HG03469 (cell line): ENCODE measurements at regions not wholly inside any gene's neighbourhood (a gene's known extent, or its start where the extent isn't known, plus 50 kb on each side); places are given as distances from the start of the nearest gene placed in this dataset.
A peak's percentile ranks its signal among the peaks of the same experiment; 100 is the strongest.

Experiments used
- ATAC-seq: cut with Tn5 transposase; IDR thresholded peaks from one replicate; pipeline ENCODE4 v1.9.1; 2021; ENCODE audit warnings: mild to moderate bottlenecking, moderate library complexity, moderate number of reproducible peaks; ENCODE audit not compliant: unreplicated experiment

DNA sequence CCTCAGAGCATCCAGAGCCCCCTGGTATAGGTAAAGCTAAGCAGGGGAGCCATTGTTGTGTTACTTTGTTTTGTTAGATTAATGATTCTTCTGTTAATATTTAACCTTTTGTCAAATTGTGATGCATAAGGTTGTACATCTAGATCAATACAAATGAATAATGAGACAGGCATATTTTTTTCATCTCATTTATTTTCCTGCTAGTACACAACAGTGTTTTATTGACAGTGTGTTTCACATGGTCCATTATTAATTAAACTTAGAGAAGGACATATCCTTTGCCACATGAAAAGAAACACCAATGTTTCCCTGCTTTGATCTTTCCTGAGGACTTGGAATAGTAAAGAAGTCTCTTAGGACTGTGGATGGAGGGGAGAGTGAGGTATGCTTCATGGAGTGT lies 543.6 kb upstream of the CFAP20DC start:
- no peak for ATAC-seq

DNA sequence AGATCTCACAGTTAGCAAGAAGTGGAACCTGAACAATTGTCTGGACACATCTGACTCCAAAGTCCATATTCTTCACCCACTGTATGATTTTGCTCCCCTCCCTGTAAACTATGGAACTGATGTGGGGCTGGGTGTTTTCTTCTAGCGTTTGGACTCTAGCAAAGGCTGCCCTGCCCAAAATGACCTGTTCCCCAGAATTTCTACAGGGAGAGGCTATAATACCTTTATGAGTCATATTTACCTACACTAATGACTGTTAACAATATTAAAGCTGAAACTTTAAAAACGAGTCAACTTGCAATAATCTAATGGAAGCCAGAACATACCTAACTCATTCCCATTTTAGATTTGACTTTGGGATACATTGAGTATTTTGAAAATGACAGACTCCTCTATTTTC lies 531.2 kb upstream of the CFAP20DC start:
- ATAC-seq = no peak

DNA sequence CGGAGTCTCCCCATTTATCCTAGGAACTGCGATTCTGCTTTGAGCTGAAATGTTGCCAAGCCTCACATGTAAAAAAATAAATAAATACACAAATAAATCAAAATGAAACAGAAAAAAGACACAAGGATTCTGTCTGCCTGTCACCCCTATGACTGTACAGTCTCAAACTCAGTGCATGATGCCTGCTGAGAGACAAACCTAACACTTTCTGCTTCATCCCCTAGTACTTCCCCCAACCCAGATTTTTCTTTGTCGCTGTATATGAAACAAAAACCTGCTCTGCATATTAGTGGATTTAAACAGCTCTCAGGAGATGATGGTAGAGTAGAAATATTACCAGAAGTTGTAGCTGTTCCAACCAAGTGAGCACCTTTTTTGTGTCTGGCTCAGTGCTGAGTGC lies 530.7 kb upstream of the CFAP20DC start:
- ATAC-seq = no peak

DNA sequence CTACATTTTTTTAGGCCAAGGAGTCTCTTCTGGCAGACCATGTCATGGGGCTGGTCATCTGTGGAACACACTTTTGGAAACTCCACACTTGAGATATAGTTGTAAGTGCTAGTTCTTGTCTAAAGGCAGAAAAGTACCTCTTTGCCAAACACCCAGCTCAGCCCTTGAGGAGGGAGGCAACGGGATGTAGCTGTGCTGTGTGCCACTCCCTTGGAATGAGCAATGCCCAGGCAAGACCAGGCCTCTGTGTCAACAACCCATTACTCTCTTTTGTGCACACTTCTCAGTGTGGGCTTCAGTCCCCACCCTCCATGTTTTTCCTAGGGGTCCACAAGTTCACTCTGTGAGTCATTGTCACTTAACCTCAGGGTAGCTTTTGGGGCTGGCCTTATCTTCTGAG lies 528.3 kb upstream of the CFAP20DC start:
- ATAC-seq = no peak

DNA sequence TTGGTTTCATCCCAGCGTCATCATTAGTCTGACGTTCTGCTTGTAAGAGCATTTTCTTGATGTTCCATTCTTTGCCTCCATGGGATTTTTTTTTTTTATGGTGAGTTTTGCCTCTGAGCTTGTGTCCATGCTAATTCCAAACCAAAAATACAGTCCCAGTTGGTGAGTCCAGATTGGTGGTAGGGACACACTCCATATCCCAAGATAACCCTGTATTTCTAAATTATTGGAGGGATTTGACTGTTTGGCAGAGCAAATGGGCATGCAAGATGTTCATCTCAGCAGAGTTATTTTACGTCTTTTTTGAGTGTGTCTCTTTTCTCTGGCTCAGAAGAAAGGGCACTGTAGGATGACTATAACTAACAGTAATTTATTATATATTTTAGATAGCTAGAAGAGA lies 526.8 kb upstream of the CFAP20DC start:
- ATAC-seq = no peak

DNA sequence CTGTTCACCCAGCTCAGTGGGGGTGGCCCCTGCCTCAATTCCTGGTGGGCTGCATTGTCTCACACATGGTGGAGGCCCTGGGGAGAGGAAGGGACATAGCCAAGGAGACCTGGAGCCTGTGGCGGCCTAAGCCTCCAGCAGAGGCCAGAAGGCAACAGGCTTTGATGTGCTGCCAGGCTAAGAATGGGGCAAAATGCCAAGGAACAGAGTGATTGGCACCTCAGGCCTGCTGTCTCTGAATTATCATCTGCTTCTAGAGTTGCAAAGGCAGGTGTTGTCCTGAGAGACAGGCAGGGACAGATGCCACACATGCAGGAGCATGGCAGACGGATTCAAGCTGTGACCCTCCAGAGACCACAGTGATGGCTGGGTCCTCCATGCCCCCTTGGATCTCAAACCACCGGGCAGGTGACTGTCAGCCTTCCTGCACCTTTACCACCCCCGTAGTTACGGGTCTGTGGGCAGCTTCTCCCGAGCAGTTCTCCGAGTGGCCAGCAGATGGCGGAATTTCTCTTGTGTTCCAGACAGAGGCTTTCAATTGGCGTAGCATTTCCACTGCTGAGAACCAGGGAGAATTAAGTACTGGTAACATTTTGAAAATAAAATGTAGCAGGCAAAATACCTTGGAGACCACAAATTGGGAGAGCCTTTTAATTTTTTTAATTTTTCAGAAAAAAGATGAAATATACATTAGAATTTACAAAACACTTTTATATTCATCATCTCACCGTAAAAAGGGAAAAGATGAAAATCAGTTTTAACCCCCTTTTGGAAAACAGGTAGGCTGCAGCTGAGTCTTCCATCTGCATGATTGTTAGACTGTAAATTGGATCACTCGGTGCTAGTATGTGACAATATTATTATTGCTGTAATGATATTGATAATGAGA lies 525.5 kb upstream of the CFAP20DC start:
- ATAC-seq = no peak

DNA sequence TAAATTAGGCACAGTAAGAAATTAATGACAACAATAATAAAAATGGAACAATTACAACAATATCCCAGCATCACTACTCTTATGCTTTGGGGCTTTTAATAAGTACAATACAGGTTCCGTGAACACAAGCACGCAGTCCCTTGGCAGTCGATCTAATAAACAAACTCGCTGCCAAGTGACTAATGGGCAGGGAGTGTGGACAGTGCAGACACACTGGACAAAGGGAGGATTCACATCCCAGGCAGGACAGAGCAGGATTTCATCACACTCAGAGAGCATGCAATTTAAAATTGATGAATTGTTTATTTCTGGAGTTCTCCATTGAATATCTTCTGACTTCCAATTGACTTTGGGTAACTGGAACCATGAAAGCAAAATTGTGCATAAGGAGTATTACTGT lies 524.1 kb upstream of the CFAP20DC start:
- ATAC-seq = no peak

DNA sequence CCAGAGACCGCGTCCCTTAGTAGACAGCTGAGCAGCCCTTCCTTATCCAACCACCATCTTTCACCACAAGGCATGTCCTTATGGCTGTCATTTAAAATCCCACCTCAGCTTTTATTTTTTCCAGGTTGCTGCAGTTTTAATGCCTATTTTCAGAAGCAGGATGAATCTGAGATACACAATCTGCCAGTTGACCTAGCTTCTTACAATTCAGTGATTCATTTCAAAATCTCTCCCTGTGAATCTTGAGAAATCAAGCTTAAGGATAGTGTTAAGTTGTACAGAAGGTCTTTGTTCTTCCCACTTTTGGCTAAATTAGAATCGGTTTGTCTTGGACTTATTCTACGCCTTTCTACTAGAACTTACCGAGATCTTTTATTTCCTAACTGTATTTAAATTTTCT lies 522.3 kb upstream of the CFAP20DC start:
- ATAC-seq = no peak

DNA sequence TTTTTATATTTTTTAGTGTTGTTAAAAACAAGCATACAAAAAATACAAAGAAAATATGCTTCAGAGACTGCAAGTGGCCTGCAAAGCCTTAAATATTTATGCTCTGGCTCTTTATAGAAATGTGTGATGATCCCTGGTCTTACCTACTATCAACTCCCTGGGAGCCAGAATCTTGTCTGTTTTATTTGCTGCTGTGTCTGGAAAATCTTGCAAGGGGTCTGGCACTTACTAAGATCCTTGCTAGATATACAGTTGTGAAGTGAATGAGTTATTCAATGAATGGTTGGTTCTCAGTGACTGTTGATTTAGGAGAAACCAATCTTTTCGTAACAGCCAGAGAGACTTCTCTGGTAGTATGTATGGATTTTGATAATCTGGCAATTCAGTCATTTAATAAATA lies 521.0 kb upstream of the CFAP20DC start:
- no peak for ATAC-seq

DNA sequence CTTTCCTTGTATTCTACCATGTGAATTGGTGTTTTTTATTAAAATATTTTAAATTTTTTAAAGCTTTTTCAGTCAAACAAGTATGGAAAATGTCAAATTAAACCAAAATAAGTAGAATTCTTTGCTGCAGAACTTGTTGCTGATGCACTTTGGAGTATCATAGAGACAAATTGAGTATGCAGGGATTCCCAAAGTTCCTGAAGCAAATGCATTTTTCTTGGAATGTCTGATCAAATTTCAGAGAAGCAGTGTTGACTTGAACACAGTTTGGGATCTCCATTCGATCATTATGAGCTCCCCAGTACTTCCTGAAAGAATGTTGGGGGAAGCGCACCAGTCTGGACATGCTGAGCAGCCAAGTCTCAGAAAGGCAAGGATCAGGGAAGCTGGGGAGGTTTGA lies 517.8 kb upstream of the CFAP20DC start:
- no peak for ATAC-seq

DNA sequence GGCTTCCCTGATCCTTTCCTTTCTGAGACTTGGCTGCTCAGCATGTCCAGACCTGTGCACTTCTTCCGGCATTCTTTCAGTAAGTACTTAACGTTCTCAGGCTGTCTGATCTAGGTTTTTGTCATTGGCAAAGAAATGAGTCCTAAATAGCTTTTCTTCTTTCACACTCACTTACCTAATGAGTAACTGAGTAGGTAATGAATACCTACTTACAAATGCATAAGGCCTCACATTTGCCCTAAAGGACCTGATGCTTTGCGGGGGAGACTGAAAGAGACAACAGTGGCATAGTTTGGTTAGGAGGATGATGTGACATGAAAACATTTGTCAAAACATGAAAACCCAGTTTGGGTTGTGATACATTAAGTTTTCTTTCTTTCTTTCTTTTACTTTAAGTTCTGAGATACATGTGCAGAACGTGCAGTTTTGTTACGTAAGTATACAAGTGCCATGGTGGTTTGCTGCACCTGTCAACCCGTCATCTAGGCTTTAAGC lies 516.7 kb upstream of the CFAP20DC start:
- ATAC-seq = peak; percentile 87

DNA sequence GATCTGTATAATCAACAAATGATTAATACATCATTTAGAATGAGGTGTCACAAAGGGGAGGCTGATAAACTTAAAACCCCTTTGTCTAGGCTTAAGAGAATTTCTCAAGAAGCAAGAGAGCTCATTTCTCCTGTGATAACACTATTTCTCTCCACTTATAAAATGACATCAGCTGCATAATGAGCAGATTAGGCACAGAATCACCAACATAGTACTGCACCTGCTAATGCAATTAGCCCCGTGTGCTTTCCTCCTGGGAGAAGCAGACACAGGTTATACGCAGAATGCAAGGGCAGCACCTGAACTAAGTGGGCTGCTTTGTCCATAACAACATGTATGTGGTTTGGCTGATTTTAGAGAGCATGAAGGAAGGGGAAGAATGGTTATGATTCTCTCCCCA lies 515.3 kb upstream of the CFAP20DC start:
- no peak for ATAC-seq

DNA sequence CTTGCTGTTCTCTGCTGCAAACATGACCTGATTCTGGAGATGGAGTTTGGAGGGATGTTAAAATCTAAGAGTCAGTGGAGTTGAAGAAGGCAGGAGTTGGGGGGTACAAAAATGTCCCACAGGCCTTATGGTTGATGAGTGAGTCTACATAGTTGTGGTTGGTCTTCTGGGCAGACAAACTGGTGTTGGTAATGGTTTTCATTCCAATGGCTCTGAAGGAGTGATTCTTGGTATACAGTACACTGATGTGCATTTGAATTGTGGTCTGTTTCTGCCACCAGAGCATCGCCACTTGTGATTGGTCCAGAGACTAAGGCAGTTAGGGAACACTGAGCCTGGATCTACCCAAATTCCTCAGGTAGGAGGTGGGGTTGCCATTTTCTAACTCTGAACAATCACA lies 514.1 kb upstream of the CFAP20DC start:
- ATAC-seq = no peak

DNA sequence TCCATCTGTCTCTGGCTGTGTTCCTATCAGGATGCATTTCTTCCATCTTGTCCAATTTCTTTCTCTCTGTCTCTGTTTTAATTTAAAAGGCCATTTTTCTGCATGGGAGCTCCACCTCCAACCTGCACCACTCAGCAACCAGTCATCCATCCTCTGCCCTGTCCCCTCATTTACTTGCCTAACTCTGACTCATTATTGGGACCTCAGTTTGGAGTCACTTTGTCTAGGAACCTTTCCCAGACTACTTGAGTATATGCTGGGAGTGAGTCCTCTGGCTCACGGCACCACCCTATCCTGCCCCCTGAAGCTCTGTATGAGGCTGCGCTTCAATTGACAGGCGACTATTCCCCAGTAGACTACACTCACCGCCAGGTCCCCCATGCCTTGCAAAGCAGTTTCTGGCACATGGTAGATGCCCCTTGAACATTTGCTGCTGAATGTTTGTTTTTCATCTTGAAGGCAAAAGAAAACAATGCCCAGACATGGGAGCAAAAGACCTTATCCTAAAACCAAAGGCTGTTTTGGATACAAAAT lies 513.3 kb upstream of the CFAP20DC start:
- ATAC-seq = no peak

DNA sequence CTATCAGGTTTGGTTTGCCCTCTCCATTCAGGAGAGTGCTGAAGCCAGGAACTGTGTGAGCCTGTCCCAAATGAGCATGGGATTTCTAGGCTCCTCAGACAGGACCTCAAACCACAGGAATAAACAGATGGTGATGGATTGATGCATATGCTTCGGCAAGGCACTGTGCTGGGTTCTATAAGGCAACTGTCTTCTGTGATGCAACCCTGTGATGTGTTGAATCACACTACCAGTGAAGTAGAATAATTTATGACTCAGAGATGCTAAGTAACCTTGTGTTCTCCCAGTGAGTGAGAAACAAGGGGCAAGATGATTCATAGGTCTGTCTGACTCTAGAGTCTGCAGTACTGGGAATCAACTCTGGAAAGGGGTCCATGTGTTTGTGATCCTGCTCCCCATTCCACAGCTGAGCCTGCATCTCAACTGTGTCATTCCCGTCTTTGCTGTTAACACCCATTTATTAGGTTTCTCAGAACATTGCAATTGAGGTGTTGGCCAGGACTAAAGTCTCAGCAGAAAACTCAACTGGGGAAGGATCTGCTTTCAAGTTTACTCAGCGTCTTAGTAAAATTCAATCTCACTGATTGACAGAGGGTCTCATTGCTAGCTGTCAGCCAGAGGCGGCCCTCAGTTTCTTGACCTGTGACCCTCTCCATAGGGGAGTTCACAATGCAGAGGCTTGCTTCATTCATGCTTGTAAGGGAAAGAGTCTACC lies 510.1 kb upstream of the CFAP20DC start:
- no peak for ATAC-seq

DNA sequence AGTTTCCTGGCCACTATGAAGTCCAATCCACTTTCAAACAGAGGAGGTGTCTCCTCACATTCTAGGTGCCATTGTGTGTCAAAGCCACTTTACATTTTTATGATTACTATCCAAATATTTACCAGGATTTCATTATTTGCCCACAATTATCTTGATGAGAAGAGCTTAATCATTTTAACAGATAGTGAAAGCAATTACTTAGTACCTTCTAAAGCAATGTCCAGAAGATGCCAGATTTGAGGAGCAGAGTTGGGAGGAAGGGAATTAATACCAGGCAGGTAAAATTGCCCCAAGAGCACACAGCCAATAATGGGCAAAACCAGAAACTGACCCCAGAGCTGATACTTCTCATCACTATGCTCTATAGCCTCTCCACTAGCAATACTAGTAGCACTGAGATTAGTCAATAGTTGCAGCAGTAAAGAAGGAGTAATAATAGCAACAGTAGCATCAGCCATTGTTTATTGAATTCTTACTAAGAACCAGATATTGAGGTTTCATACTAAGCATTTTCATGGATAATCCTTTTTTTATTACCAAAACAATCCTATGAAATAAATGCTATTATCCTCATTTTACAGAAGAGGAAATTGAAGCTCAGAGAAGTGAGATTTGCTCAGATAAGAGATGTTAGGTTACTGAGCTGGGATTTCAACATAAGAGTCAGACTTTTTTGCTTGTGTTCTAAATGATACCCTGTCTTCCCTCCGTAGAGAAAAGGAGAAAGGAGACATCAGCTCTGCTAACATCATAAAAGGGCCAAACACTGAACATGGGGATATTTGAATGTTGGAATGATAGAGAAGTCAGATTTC lies 509.3 kb upstream of the CFAP20DC start:
- no peak for ATAC-seq

DNA sequence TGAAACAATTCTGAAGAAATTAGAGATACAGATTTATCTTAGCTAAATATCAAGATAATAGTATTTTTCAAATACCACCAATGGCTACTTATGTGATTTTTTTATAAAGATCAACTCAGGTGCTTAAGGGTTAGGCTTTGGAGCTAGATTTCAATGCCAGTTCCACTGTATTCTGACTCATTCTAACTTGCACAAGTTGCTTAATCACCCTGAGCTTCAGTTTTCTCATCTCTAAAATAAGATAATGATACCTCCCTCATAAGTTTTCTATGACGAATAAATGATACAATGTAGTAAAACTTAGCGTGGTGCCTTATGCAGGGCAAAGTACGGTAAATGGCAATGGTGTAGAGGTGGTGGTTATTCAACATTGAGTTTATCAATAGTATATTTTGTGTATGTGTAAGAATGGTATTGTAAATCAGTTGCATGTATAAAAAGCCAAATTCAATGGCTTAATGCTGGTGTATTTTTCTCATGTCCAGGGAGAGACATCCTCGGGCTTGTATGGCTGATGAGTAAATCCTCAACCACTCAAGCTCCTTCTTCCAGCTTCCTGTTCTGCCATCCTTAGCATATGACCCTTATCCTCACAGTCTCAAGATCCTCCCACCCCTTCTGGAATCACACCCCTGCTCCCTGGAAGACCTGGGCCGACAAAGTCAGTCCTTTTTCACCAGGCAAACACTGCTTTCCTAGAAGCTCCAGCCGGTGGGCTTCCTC lies 505.9 kb upstream of the CFAP20DC start:
- ATAC-seq = no peak

DNA sequence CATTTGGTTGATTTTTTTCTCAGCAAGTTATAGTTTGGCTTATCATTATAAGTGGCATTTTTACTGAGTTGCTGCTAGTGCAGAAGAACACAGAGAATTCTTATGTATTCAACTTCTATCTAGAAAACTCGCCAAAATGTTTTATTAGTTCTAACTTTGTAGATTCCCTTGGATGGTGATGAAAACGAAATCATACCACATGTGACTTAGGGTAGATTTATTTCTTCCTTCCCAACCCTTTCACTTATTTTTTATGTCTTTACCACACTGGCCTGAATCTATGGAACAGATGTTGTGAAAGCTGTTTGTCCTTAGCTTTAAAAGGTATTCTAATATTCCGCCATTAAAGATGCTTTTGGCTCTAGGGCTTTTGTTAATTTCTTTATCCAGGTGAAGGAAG lies 503.3 kb upstream of the CFAP20DC start:
- ATAC-seq = no peak

DNA sequence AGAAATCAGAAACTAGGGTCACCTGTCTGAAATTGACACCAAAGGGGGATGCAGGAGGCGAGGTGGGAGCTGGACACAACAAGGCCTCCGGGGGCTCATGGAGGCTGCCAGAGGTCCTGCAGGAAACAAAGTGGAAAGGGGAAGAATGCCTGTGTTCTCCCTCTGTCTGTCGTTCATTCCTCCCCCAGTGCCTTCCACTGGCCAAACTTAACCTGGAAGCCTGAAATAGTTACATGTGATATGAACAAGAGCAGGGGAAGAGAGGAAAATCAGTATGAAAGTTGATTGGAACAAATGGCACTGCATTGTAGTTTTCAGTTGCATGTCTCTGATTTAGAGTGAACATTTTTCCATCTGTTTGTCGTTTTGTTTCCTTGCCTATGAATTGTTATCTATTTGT lies 502.0 kb upstream of the CFAP20DC start:
- ATAC-seq = no peak

DNA sequence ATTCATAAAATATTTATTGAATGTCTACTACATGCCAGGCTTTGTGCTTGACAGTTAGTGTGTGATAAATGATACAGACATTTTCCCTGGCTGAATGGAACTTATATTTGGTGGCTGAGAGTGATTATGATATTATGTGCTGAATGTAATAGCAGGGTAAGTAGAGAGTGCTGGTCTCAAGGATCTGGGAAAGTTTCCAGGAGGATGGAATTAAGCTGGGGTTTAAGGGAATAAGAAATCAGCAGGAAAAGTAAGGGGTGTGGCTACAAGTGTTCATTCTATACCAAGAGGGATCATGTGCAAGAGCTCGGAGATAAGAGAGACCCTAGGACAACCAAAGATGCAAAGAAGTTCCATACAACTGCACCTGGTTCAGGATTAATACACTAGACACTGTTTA lies 500.1 kb upstream of the CFAP20DC start:
- ATAC-seq = no peak
